Lower leg skin (tissue), 4 donors: ENCODE measurements at regions not wholly inside any gene's neighbourhood (a gene's known extent, or its start where the extent isn't known, plus 50 kb on each side); places are given as distances from the start of the nearest gene placed in this dataset.
"Not testable (repeated sequence)": the region's sequence is repeated elsewhere in the genome, so short reads cannot be mapped to it uniquely, and the experiment has no call there.

Experiments
- DNase-seq, 2 donors: peaks; one replicate each; pipeline ENCODE4 v3.0.0-alpha.2; 2019; ENCODE audit warnings: low spot score in 2 of 2
- H3K4me3 ChIP-seq: fragments of 200-600 bp; sonication (generic); 2 replicates; pipeline ENCODE4 v1.5.1; 2017; ENCODE audit warnings: mild to moderate bottlenecking, low read depth; ENCODE audit not compliant: poor library complexity, severe bottlenecking
- CTCF ChIP-seq, 3 donors: fragments of 450-650 bp; IDR thresholded peaks; one replicate each; pipeline ENCODE4 v1.5.1; 2016; ENCODE audit warnings: antibody characterized with exemption in 3 of 3, mild to moderate bottlenecking in 3 of 3, moderate library complexity in 2 of 3
- POLR2A ChIP-seq, 2 donors: fragments of 450-650 bp; IDR thresholded peaks; one replicate each; pipeline ENCODE4 v1.6.1; 2016 to 2017; ENCODE audit warnings: antibody characterized with exemption in 2 of 2, mild to moderate bottlenecking in 1 of 2, moderate library complexity in 1 of 2
- WGBS, 2 donors: methylation state at CpG; one replicate each; pipeline ENCODE4 v1.1.5; 2018; 5-methylcytosine and 5-hydroxymethylcytosine counted together
- intact Hi-C: fragments of 100-400 bp; cut with DNase I; formaldehyde crosslinking; loops from one replicate; pipeline ENCODE4 v1.15.0; 2023; ENCODE audit warnings: low total_unique reads

GRCh38 chr6:44001318-44002066, 125.8 kb downstream of the MRPL14 start:
- no peak overlapping the region for H3K4me3 ChIP-seq
- TF ChIP-seq CTCF (IDR thresholded peaks at IDR 0.05) = no peak
- no peak for TF ChIP-seq POLR2A (IDR thresholded peaks at IDR 0.05)
- intact Hi-C loops = no loop called here

GRCh38 chr6:44000164-44000842, 126.9 kb downstream of the MRPL14 start:
- no peak overlapping the region for H3K4me3 ChIP-seq
- DNase-seq = no peak
- WGBS, 2 donors = 53 to 65% methylated on average over 13 to 14 of the region's 14 CpGs
- intact Hi-C loops = no loop called here
- TF ChIP-seq CTCF (IDR thresholded peaks at IDR 0.05) = no peak
- TF ChIP-seq POLR2A (IDR thresholded peaks at IDR 0.05) = no peak

More at GRCh38 chr6:44001318-44002066, 125.8 kb downstream of the MRPL14 start:
- 56% methylated on average over 11 to 12 of the region's 12 CpGs for WGBS, 2 donors
- no peak for DNase-seq

- no peak for DNase-seq
- 89 to 93% methylated on average over 4 of the region's 4 CpGs for WGBS, 2 donors
- intact Hi-C loops = no loop called here
These were observed 127.6 kb downstream of the MRPL14 start for GRCh38 chr6:43999628-44000027.

GRCh38 chr6:43998592-43999243, 128.5 kb downstream of the MRPL14 start:
- intact Hi-C loops, DNase-seq, H3K4me3 ChIP-seq: not testable (repeated sequence)
- WGBS, 2 donors = 82 to 93% methylated on average over 24 of the region's 24 CpGs

More at GRCh38 chr6:43999628-44000027, 127.6 kb downstream of the MRPL14 start:
- TF ChIP-seq CTCF (IDR thresholded peaks at IDR 0.05) (no peak), POLR2A (IDR thresholded peaks at IDR 0.05) (no peak)
- H3K4me3 ChIP-seq = no peak overlapping the region

GRCh38 chr6:43997990-43998585, 129.2 kb downstream of the MRPL14 start:
- DNase-seq, intact Hi-C loops, H3K4me3 ChIP-seq: not testable (repeated sequence)
- WGBS, 2 donors = 92 to 95% methylated on average over 20 to 27 of the region's 35 CpGs

GRCh38 chr6:43997345-43997677, 129.9 kb downstream of the MRPL14 start:
- intact Hi-C loops = no loop called here
- 88 to 91% methylated on average over 1 of the region's 1 CpG for WGBS, 2 donors
- no peak overlapping the region for H3K4me3 ChIP-seq

More at GRCh38 chr6:43997345-43997677, 129.9 kb downstream of the MRPL14 start:
- DNase-seq = no peak
- no peak for TF ChIP-seq POLR2A (IDR thresholded peaks at IDR 0.05)
- no peak for TF ChIP-seq CTCF (IDR thresholded peaks at IDR 0.05)
